ENCODE measurements at regions not wholly inside any gene's neighbourhood (a gene's known extent, or its start where the extent isn't known, plus 50 kb on each side); places are given as distances from the start of the nearest gene placed in this dataset.

DNA sequence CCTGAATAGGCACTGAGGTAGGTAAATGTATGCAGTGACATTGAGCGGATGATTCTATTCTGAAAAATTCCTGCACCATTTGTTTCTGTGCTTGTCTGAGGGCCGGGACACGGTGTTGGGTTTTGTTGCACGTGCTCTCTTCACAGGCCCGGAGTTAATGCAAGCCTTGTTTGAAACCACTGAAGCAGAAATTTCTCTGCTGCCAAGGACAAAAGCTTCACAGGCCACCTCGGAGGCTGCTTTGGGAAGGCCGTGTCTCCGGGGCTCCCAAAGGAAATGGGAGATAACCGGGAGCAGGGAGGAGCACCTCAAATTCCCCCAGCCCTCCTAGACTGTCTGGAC is 179.4 kb downstream of the OPA1 start:
- Histone ChIP-seq H3K4me3 (ENCODE audit: low read length) (no peak overlapping the region), H3K27me3 (ENCODE audit: control insufficient read depth, insufficient read depth, low read length) (peaks cover 39% of the 10 kb centered on the region), H3K9me3 (ENCODE audit: control insufficient read depth, low read depth, low read length) (no peaks in the 10 kb centered on the region), H3K27ac (ENCODE audit: low read length) (no peak overlapping the region), H3K9ac (ENCODE audit: low read length) (no peak overlapping the region), H3K4me1 (ENCODE audit: control insufficient read depth, low read depth, low read length) (peaks cover 34% of the 10 kb centered on the region), H3K36me3 (ENCODE audit: control insufficient read depth, low read depth, low read length) (no peaks in the 10 kb centered on the region)

GRCh38 chr3:193773266-193774220 is 180.5 kb downstream of the OPA1 start:
- H3K4me3 ChIP-seq (ENCODE audit: low read length), result no peak overlapping the region
- H3K36me3 ChIP-seq (ENCODE audit: control insufficient read depth, low read depth, low read length), result no peaks in the 10 kb centered on the region
- no peak overlapping the region for H3K27ac ChIP-seq (ENCODE audit: low read length)
- H3K27me3 ChIP-seq (ENCODE audit: control insufficient read depth, insufficient read depth, low read length), result peaks cover 45% of the 10 kb centered on the region
- H3K4me1 ChIP-seq (ENCODE audit: control insufficient read depth, low read depth, low read length), result peaks cover 38% of the 10 kb centered on the region
- no peak overlapping the region for H3K9ac ChIP-seq (ENCODE audit: low read length)
- H3K9me3 ChIP-seq (ENCODE audit: control insufficient read depth, low read depth, low read length), result no peaks in the 10 kb centered on the region

DNA sequence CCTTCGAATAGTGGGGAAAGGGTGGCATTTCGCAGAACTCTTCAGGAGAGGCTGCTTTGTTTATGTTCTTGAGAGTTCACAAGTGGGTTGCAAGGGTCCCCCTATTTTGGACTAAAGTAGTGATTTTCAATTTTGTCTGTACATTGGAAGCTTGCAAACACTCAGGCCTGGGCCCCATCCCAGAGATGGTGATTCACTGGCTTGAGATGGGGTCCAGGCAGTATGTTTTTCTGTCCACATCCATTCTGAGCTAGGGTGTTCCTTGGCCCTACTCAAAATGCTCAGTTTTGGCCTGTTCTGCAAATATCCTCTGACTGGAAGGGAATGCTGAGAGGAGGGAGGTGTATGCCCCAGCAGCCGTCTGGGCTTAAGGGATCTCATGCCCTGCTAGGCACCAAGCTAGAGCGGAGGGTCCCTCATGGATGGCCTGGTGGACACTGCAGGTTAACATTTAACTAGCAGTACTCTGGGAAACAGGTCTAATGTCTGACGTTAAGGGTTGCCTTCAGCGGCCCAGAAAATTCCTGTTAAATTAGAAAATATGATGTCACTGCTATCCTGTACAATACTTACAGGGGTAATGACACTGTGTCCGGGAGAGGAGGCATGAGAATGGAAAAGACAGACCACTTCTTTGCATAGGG is 181.4 kb downstream of the OPA1 start:
- Histone ChIP-seq H3K4me3 (ENCODE audit: low read length) (no peak overlapping the region), H3K27me3 (ENCODE audit: control insufficient read depth, insufficient read depth, low read length) (peaks cover 53% of the 10 kb centered on the region), H3K27ac (ENCODE audit: low read length) (no peak overlapping the region), H3K9ac (ENCODE audit: low read length) (no peak overlapping the region), H3K9me3 (ENCODE audit: control insufficient read depth, low read depth, low read length) (no peaks in the 10 kb centered on the region), H3K4me1 (ENCODE audit: control insufficient read depth, low read depth, low read length) (peaks cover 38% of the 10 kb centered on the region), H3K36me3 (ENCODE audit: control insufficient read depth, low read depth, low read length) (no peaks in the 10 kb centered on the region)

GRCh38 chr3:193774916-193775285 is 181.9 kb downstream of the OPA1 start:
- Histone ChIP-seq H3K9me3 (ENCODE audit: control insufficient read depth, low read depth, low read length) (no peaks in the 10 kb centered on the region), H3K27me3 (ENCODE audit: control insufficient read depth, insufficient read depth, low read length) (peaks cover 58% of the 10 kb centered on the region), H3K4me1 (ENCODE audit: control insufficient read depth, low read depth, low read length) (peaks cover 38% of the 10 kb centered on the region), H3K27ac (ENCODE audit: low read length) (no peak overlapping the region), H3K4me3 (ENCODE audit: low read length) (peak overlapping the region; percentile 2), H3K36me3 (ENCODE audit: control insufficient read depth, low read depth, low read length) (no peaks in the 10 kb centered on the region), H3K9ac (ENCODE audit: low read length) (no peak overlapping the region)

- peaks cover 41% of the 10 kb centered on the region for H3K4me1 ChIP-seq (ENCODE audit: control insufficient read depth, low read depth, low read length)
- no peak overlapping the region for H3K27ac ChIP-seq (ENCODE audit: low read length)
- H3K9me3 ChIP-seq (ENCODE audit: control insufficient read depth, low read depth, low read length), result no peaks in the 10 kb centered on the region
- peak overlapping the region; percentile 2 for H3K4me3 ChIP-seq (ENCODE audit: low read length)
- no peaks in the 10 kb centered on the region for H3K36me3 ChIP-seq (ENCODE audit: control insufficient read depth, low read depth, low read length)
- peaks cover 59% of the 10 kb centered on the region for H3K27me3 ChIP-seq (ENCODE audit: control insufficient read depth, insufficient read depth, low read length)
- no peak overlapping the region for H3K9ac ChIP-seq (ENCODE audit: low read length)
These were observed 182.5 kb downstream of the OPA1 start for GRCh38 chr3:193775421-193776077.

DNA sequence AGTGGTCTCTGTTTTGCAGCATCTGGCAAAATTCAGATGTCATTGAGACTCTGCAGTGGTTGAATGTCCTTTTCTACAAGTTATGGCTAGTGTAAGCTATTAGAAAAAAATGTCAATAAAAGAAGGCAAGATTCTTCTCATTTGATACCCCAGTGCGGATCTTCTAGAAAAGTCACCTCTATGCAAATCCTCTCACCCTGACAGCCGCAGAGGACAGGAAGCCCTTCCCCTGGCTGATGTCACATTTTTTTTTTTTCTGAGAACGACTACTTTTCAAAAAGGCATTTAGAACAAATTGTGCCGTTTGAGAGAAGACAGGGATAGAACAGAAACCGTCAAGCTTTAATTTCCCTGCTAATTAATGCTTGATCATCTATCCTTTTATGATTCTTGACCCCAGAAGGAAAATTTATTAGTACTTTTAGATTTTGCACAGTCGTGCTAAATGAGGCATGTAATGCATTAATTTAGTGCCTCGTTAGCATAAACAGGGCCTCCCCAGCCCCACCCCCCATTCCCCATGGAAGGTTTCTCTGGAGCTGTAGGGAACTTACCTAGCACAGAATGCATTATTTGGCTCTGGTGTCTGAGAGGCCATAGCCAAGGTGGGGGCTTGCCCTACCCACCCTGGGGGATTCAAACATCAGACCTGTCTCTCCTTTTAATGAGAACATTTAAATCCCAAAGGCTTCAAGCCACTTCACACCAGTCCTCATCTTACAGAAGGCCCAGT is 183.8 kb downstream of the OPA1 start:
- Histone ChIP-seq H3K36me3 (ENCODE audit: control insufficient read depth, low read depth, low read length) (no peaks in the 10 kb centered on the region), H3K9ac (ENCODE audit: low read length) (no peak overlapping the region), H3K27me3 (ENCODE audit: control insufficient read depth, insufficient read depth, low read length) (peaks cover 61% of the 10 kb centered on the region), H3K4me1 (ENCODE audit: control insufficient read depth, low read depth, low read length) (peaks cover 46% of the 10 kb centered on the region), H3K27ac (ENCODE audit: low read length) (no peak overlapping the region), H3K4me3 (ENCODE audit: low read length) (no peak overlapping the region), H3K9me3 (ENCODE audit: control insufficient read depth, low read depth, low read length) (no peaks in the 10 kb centered on the region)

DNA sequence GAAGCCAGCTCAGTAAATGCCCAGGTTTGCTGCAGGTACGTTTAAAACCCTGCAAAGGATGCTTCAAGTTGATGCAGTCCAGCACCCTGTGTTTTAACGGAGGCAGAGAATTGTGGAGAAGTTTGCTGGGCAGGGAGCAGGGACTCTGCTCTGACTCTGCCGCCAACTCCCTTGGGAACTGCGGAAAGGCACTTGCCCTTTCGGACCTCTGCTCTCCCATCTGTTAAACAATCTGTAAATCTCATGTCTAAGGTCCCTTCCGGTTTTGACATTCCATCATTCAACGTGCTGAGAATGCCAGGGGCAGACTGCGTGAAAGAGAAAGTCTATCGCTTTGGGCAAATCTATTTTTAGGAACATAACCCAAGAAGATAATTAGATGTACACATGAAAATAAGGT is 184.5 kb downstream of the OPA1 start:
- H3K4me1 ChIP-seq (ENCODE audit: control insufficient read depth, low read depth, low read length), result peaks cover 50% of the 10 kb centered on the region

GRCh38 chr3:193778676-193779075 is 185.7 kb downstream of the OPA1 start:
- H3K4me3 ChIP-seq (ENCODE audit: low read length), result no peak overlapping the region
- no peaks in the 10 kb centered on the region for H3K36me3 ChIP-seq (ENCODE audit: control insufficient read depth, low read depth, low read length)
- H3K4me1 ChIP-seq (ENCODE audit: control insufficient read depth, low read depth, low read length), result peaks cover 54% of the 10 kb centered on the region
- H3K27me3 ChIP-seq (ENCODE audit: control insufficient read depth, insufficient read depth, low read length), result peaks cover 64% of the 10 kb centered on the region
- H3K27ac ChIP-seq (ENCODE audit: low read length), result no peak overlapping the region
- no peaks in the 10 kb centered on the region for H3K9me3 ChIP-seq (ENCODE audit: control insufficient read depth, low read depth, low read length)
- no peak overlapping the region for H3K9ac ChIP-seq (ENCODE audit: low read length)

More for the DNA sequence above, 184.5 kb downstream of the OPA1 start:
- Histone ChIP-seq H3K9ac (ENCODE audit: low read length) (no peak overlapping the region), H3K27me3 (ENCODE audit: control insufficient read depth, insufficient read depth, low read length) (peaks cover 64% of the 10 kb centered on the region), H3K36me3 (ENCODE audit: control insufficient read depth, low read depth, low read length) (no peaks in the 10 kb centered on the region), H3K27ac (ENCODE audit: low read length) (no peak overlapping the region), H3K9me3 (ENCODE audit: control insufficient read depth, low read depth, low read length) (no peaks in the 10 kb centered on the region), H3K4me3 (ENCODE audit: low read length) (no peak overlapping the region)

DNA sequence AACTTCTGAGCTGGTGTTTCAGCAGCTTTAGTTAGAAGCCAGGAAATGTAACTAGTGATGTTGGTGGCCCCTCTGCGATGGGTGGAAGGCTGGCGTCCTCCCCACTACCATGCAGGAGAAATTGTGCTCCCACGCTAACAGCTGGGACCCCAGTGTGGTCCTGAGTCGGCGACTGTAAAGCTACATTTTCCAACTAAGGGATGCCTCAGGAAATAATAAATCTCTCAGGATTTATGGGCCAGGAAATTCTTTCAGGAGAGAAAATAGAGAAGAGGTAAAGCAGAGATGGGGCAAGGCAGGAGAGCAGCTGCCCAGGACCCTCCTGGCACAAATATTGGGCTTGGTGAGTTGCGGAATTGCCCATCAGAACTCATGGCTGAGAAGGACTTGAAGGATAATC is 186.9 kb downstream of the OPA1 start:
- no peak overlapping the region for H3K9ac ChIP-seq (ENCODE audit: low read length)
- no peaks in the 10 kb centered on the region for H3K9me3 ChIP-seq (ENCODE audit: control insufficient read depth, low read depth, low read length)
- H3K36me3 ChIP-seq (ENCODE audit: control insufficient read depth, low read depth, low read length), result no peaks in the 10 kb centered on the region
- peaks cover 47% of the 10 kb centered on the region for H3K4me1 ChIP-seq (ENCODE audit: control insufficient read depth, low read depth, low read length)
- H3K4me3 ChIP-seq (ENCODE audit: low read length), result no peak overlapping the region
- no peak overlapping the region for H3K27ac ChIP-seq (ENCODE audit: low read length)
- peaks cover 55% of the 10 kb centered on the region for H3K27me3 ChIP-seq (ENCODE audit: control insufficient read depth, insufficient read depth, low read length)

DNA sequence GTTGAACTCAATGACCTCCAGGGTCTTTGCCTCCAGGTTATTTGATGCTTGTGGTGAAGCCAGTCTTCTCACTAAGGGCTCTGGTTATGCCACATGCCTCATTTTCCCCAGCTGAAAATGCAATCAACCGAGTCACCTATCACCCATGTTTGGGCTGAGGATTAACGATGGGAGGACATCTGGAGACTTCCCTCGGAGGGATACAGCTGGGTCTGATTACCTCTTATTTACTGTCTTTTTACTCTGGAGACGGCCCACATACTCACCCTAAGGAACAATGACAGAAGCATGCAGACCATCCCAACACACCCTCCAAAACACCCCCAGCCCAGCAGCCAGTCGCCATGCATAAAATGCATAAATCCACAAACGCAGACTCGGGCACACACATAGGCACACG is 187.4 kb downstream of the OPA1 start:
- no peak overlapping the region for H3K9ac ChIP-seq (ENCODE audit: low read length)
- peaks cover 42% of the 10 kb centered on the region for H3K4me1 ChIP-seq (ENCODE audit: control insufficient read depth, low read depth, low read length)
- peaks cover 54% of the 10 kb centered on the region for H3K27me3 ChIP-seq (ENCODE audit: control insufficient read depth, insufficient read depth, low read length)
- no peak overlapping the region for H3K4me3 ChIP-seq (ENCODE audit: low read length)
- no peak overlapping the region for H3K27ac ChIP-seq (ENCODE audit: low read length)
- H3K36me3 ChIP-seq (ENCODE audit: control insufficient read depth, low read depth, low read length), result no peaks in the 10 kb centered on the region
- no peaks in the 10 kb centered on the region for H3K9me3 ChIP-seq (ENCODE audit: control insufficient read depth, low read depth, low read length)

GRCh38 chr3:193780810-193781478 is 187.9 kb downstream of the OPA1 start:
- Histone ChIP-seq H3K27me3 (ENCODE audit: control insufficient read depth, insufficient read depth, low read length) (peaks cover 54% of the 10 kb centered on the region), H3K9ac (ENCODE audit: low read length) (no peak overlapping the region), H3K36me3 (ENCODE audit: control insufficient read depth, low read depth, low read length) (no peaks in the 10 kb centered on the region), H3K4me1 (ENCODE audit: control insufficient read depth, low read depth, low read length) (peaks cover 36% of the 10 kb centered on the region), H3K27ac (ENCODE audit: low read length) (no peak overlapping the region), H3K4me3 (ENCODE audit: low read length) (no peak overlapping the region), H3K9me3 (ENCODE audit: control insufficient read depth, low read depth, low read length) (no peaks in the 10 kb centered on the region)
